ENCODE measurements at regions not wholly inside any gene's neighbourhood (a gene's known extent, or its start where the extent isn't known, plus 50 kb on each side); places are given as distances from the start of the nearest gene placed in this dataset.

DNA sequence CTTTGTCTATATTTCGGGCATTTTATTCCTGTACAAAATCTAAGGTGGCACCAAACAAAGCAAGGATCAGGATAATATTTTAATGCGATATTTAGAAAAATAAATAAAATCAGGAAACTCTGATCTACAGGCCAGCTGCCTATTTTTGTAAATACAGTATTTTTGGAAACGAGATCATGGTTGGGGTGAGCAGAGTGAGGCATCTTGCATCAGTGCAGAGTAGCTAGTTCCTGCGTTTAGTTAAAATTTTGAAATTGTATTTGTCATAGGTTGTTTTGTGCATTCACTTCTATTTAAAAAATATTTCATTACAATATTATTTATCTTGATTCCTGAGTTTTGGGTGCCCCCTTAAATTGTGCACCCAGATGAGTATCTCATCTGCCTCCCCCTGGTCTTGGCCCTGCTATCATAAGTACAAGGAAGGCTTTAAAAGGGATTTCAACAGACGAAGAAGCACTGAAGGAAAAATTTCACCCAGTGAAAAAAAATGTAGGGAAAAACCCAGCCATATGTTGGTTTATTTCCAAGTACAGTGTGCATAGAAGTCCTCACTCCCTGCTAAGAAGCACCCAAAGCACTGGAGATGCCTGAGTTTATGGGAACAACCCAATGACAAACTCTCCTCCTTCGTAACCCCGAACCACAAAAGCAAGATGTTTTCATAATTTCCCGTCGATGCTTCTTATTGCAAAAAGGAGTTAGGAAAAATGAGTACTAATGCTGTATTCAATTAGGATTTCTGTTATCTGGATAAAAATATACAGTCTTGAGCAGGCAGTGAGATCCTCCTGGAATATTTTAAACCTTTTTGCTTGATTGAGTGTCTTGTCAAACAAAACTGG, 304.7 kb upstream of the CLINT1 start:
- no peak for DNase-seq (ENCODE audit: low read depth in 2 of 2)

DNA sequence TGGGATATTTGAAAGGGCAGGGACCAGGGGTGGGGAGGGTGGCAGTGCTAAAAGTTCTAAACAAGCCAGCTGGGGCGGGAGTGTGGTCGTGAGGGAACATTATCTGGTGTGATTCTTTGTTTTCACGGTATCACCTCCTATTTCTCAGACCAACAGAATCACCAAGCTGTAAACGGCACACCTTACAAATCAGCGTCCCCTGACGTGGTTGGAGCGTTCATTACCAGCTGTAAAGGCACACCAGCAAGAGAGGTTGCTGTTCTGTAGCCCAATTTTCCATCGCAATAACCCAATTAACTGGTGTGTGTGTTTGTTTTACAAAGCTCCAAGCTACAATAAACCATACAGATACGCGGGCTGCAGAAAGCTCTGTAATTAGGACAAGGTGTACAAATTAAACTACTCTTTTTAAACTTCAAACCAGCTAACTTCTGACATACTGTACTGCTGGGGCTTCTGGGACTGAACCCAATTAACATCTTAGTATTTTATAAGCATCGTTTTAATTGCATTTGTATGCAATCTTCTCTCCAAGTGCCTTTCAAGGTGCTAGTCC, 303.6 kb upstream of the CLINT1 start:
- no peak for DNase-seq (ENCODE audit: low read depth in 2 of 2)

DNA sequence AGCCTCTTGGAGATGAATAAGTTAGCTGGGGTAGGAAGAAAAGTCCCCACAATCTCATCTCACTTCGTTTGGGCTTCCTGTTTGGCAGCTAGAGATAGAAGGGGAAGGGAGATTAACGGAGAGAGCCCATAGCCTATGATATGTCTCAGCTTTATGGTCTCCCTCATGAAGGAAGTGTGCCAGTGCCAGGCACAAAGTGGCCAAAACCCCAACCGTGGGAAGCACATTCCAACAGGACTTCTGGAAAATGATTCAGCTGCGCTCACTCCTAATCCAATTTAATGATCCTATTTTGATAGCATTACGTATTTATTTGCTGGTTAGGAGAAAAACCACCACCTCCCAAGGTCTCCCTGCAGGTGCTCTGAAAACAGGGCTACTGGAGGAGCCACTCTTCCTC, 303.1 kb upstream of the CLINT1 start:
- DNase-seq (ENCODE audit: low read depth in 2 of 2) = no peak

DNA sequence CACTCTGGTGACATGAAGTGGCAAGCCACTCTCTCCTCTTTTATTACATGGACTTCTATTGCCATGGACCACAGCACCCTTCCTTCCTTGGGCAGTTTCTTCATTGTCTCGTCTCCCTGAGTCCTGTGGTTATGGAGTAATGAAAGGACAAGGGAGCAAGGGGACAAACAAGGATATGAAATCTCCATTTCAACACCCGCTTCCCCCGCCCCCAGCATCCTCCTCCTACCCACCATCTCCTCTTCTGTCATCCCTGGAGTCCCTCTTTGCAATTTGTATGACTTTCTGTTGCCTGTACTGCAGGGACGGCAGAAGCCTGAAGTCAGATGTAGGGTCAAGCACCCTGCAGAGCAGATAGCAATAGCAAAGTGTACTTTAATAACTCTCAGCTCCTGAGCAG, 300.7 kb upstream of the CLINT1 start:
- no peak for DNase-seq (ENCODE audit: low read depth in 2 of 2)

DNA sequence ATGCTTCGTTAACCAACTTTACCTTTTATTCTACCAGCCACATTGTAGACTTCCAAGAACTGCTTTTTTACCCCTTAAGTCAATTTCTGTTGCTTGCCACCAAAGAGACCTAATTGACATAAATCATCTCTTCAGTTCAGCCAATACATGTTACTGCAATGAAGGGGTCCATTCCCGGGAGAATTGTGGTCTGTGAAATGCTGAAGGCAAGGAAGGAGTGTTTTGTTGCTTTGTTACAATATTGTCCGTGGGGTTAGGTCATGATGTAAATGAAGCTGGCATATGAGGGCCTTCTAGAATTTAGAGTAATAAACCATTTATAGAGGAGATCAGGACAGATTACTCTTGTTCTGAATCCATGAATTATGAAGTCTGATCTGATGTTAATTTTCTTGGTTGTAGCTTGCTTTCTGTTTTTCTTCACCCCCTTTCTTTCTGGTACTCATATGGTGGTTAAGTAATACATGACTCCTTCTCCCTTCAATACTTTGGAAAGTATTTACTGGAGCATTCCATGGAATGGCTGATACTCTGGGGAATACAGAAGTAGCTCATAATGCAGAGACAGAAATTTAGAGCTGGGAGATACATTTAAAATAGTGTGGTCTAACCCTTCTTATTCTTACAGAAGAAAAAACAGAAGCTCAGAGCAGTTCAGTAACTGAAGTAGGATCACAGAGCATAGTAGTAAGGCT, 297.0 kb upstream of the CLINT1 start:
- DNase-seq (ENCODE audit: low read depth in 2 of 2) = no peak

DNA sequence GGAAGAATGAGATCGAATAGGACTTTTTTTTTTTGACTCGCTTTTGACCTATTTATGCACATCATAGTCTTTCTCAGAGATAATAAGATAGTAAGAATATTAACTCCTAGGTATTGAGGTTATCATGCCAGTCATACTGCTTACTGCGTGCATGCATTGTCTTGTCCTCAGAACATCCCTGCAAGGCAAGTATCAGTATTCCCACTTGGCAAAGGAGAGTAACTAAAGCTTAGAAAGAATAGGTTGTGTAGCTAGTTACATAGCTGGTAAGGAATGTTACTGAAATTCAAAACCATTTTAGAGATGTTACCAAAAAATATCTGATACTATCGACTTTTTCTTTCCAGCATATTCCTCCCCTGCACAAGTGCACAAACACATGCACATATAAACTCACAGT, 296.1 kb upstream of the CLINT1 start:
- no peak for DNase-seq (ENCODE audit: low read depth in 2 of 2)

DNA sequence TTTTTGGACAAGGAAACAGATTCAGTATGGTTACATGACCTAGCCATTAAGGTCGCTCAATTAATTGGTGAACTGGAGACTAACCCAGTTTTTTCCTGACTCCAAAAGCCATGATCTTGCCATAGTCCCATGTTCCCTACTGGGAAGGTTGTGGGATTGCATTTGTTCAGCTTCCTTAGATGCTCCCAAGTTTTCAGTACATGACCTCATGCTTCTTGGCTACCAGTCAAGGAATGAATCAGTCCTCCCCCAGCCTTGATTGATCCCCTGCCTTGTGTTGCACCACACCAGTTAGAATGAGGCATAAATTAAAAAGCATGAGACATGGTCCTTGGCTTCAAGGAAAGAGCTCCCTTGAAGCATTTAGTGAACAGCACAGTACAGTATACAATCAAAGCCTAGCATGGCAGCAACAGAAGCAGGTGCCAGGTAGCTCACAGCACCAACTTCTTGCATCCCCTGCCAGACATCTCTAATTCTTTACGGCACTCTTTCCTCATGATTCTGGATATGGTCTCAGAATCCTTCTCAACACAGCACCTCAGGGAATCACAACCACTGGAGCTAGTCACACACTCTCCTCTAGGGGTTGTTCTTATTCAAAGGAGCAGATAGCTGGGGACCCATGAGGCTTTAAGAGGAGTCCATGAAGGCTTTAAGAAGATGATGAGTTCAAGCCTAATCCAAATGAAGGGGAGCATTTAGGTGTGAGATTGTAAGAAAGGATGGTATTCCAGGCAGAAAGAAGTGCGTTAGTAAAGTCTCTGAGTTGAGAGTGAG, 295.5 kb upstream of the CLINT1 start:
- DNase-seq (ENCODE audit: low read depth in 2 of 2) = no peak

DNA sequence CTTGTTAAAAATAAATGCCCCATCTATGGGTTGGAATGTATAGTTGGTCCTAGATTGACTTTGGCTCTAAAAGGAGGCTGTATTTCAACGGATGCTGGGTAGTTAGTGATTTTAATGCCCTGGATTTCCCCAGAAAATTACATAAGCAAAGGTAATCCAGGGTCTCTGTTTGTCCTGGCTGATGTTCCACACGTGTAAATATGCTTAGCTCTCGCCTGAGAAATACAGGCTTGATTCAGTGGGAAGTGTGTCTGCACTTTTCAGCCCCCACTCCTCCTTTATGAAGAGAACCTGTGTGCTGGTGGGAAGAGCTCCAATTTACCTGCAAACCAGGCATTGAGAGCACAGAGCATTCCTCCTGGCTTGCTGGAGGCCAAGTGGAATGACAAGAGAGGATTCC, 294.6 kb upstream of the CLINT1 start:
- DNase-seq (ENCODE audit: low read depth in 2 of 2) = no peak

DNA sequence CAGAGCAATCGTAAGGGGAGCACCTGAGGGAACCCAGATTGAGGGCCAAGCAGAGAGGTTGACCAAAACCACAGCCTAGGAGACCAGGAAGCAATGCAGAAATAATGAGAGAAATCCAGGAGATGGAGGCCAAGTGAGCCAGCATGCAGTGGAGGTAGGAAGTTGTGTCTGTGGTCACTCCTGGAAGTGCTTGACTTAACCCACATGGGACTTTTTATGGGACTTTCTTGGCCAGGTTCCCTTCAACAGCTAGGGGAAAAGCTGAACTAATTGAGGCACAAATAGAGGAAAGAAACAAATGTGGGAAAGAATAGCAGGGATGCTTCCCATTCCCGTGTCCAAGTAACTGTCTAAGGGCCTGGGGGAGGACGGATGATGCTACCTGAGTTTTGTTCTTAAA, 293.2 kb upstream of the CLINT1 start:
- DNase-seq (ENCODE audit: low read depth in 2 of 2) = no peak

DNA sequence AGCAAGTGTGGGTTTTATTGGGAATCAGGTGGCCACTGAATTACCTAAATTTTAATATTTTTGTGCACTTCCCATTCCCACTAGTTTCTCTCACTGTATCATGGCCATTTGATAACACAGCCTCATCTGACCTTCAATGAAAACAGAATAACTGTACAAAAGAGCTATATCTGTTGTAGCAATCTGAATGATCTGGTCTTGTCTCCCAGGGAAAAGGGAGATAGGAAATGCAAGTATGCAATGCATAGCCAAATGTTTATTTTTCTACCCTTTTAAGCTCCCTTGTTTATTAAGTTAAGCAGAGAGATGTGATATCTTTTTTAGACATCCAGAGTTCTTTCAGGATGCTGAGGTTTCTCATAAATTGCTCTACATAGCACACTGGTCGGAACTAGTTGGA, 288.3 kb upstream of the CLINT1 start:
- DNase-seq (ENCODE audit: low read depth in 2 of 2) = no peak

DNA sequence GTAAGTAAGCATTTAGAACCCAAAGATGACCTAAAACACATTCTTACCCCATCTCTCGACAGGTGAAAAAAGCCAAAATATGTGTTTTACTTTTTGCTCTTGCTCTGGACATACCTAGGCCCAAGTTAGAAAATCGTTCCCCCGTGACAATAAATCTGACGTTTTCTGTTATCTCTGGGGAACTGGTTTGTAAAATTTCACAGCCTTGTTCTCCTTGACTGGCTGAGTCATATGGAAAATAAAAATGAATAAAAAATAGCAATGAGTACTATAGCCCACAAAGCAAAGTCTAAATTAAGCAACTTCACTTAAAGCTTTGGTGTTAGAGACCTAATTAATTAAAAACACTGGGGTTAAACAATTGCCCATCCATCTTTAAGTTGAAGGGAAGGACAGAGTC, 286.9 kb upstream of the CLINT1 start:
- DNase-seq (ENCODE audit: low read depth in 2 of 2) = no peak

DNA sequence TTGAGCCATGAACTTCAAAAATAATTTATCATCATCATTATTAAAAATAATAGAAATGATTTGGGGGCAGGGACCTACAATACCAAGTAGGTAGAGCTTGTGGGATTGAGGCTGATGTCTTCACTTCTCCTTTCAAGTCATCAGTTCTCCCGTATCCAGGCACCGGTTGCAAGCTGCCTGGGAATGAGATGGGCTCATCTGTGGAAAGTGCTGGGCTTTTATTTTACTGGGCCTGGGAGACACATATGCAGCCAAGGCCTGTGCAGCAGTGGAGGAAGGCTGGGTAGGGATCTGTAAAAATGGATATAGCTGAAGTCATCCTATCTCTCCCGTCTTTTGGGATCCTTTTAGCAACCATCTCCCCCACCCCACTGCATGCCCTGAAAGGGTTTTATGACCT, 284.1 kb upstream of the CLINT1 start:
- no peak for DNase-seq (ENCODE audit: low read depth in 2 of 2)

DNA sequence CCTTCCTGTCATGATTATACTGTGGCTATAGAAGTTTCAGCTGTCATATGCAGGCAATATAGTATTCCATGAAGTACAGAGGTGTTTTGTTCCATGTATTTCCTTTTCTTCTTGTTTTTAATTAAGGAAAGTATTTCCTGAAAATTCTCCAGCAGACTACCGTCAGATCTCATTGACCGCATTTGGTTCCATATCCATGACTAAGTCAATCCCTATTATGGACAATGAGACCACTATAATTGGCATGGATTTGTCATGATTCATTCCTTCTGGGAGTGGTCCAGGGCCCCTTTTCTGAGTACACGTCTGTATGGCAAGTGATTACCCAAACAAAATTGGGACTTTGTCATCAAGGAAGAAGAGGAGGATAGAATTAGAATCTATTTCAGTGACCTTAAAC, 283.2 kb upstream of the CLINT1 start:
- no peak for DNase-seq (ENCODE audit: low read depth in 2 of 2)

DNA sequence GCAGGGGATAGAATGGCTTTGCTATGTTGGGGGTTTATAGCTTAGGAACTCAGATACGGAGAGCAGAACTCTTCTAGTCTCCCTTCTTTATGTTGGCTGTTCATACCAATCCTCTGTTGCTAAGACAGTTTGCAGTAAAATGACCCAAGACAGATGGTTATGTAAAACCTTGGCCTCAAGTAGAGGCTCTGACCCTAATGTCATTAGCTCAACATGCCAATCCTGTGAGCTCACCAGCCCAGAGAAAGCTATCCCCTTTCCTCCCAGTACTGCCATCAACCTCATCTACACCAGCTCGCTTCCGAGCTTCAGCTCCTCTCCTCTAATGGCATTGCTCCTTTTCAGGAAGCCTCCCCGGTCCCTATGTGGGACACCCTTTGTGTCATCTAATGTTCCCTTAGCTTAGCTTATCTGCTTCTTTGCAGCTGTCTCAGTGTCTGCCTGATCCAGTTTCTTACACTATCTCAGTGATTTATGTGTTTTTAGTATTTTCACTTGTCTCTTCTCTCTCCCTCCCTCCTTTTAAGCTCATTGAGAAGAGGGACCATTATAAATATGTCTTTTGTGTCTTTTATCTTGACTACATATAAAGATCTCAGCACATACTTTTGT, 281.3 kb upstream of the CLINT1 start:
- no peak for DNase-seq (ENCODE audit: low read depth in 2 of 2)

DNA sequence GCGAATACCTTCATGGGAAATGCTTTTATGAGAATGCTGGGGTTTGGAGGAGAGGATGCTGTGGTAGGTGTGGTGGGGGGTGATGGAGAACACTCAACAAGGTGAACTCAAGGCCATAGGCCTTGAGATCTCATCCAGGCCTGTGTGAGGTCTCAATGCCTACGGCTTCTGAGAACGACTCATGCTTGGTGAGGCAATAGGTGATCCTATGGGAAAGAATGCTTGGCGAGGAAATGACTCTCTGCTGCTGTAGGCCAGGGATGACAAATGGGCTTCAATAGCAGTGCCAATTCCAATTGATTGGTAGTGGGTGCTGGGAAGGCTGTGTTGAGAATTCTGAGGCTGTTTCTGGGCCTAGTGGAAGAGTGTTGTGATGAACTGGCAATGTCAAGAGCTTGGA, 280.2 kb upstream of the CLINT1 start:
- no peak for DNase-seq (ENCODE audit: low read depth in 2 of 2)

DNA sequence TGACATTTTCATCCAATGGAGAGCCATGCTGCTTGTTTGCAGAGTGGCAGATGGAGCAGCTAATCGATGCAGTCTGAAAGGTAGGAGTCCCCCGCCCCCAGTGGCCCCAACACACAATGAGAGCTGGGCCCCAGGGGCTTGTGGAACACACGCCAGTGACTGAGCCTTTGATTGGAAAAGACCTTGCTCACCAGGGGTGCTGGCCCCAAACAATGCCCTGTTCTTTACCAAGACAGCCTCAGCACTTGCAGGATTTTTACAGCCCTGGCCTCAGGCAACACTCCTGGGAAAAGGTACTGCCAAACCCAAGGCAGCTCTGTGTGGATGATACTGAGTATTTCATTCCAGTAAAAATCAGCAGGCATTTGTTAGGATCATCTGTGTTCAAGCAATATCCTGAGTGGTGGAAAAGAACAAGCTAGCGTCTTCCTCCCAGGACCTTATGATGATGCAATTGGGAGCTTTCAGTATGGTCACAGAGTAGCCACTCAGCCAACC, 276.8 kb upstream of the CLINT1 start:
- DNase-seq (ENCODE audit: low read depth in 2 of 2) = no peak

DNA sequence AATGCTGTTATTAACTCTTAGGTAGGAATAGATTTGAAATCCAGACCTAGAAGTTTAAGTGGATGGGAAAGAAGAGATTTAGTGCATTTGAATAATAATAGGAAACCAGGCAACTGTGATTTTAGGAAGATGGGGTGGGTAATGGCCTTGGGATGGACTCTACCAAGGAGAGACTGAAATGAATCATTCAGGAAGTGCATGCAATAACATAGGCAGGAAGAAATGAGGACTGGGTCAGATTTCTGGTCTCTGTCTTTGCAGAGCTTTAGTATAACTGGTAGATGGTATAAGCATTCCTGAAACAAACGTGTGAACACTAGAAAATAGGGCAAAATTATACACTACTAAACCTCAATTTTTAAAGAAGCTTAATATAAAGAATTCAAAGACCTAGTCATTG, 274.4 kb upstream of the CLINT1 start:
- DNase-seq (ENCODE audit: low read depth in 2 of 2) = no peak

DNA sequence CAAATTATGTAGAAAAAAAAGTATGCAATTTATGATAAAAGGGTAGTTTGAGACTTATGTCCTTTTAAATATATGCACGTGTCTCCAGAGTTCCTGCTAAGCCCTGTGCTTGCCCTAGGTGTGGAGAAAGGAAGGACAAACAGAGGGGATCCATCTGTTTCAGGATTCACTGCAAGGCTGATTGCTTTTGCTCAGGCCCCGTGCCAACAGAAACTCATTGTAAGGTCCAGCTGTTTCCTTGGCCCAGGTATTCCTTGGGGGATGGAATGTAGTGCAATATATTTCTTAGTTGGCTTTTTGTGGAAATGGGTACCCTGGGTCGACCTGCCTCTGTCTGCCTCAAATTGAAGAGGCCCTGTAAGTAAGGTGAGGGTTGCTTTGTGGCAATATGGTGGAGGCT, 268.6 kb upstream of the CLINT1 start:
- no peak for DNase-seq (ENCODE audit: low read depth in 2 of 2)

DNA sequence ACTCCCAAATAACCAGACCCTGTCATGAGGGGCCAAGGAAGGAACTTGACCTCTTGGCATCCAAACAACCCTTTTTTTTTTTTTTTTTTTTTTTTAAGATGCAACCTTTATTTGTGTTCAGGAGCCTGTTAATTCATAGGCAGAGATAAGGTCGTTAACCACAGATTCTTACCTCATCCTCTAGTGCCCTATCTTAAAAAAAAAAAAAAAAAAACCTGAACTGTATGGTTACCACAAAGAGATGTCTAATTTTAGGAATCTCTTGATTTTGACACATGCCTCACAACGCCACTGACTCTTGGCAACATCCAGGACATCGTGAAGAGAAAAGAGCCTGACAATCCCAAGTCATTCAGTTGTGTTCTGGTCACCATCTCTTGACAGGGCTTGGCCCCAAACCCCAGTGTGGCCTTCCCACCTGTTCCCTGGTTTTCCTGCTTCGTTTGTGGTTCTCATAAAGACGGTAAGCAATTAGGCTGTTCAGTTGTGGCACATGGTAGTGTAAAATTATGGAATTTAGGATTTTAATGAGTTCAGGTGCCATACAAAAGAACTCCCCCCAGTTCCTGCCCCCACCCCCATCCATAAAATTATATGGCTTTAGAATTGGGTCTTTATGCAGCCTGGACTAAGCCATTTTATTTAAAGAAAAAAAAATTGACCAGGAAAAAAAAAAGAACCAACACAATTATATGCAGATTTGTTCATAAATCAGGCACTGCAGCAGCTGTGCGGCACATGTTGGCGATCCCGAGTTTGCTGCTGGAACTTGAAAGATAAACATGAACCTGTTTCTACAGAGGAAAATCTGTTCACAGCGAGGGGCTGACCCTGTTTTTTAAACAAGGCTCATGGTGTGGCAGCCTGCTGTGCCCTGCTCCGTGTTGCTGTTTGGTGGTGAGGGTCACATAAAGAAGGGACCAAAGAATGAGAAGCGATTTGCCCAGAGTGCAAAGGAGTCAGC, 267.8 kb upstream of the CLINT1 start:
- DNase-seq (ENCODE audit: low read depth in 2 of 2) = no peak

DNA sequence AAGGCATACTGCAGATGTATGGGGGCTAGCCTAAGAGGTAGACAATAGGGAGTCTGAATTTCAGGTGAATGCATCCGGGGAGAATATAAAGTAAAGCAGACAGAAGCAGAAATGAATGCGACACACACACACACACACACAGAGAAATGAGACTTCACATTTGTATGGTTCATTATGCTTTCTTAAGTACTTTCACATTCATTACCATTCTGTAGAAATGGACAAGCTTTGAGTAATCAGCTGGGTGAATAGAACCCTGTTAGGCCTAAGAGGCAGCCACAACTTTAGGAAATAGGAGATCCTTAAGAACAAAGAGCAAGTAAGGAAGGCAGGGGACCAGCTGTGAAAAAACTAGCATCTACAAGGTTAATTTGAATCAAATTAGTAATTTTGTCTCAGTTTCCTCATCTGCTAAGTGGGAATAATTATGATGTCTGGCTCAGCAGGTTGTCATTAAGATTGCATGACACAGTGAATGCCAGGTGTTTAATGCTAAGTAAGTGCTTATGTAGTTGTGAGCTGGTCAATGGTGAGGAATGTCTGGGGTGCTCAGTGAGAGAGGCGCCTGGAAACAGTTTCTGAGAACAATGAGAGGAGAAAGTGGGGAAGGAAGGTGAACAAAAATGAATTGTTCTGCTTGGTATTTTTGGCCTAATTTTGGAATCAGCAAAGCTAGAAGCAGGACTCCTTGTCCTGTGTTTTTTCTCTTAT, 265.8 kb upstream of the CLINT1 start:
- no peak for DNase-seq (ENCODE audit: low read depth in 2 of 2)

Data from stimulated activated CD8-positive, alpha-beta memory T cell treated with anti-CD3 and anti-CD28 coated beads, Interleukin-7, amount 100 ng/mL, for 1 hour (primary cell).